ENCODE measurements at regions not wholly inside any gene's neighbourhood (a gene's known extent, or its start where the extent isn't known, plus 50 kb on each side); places are given as distances from the start of the nearest gene placed in this dataset.

DNA sequence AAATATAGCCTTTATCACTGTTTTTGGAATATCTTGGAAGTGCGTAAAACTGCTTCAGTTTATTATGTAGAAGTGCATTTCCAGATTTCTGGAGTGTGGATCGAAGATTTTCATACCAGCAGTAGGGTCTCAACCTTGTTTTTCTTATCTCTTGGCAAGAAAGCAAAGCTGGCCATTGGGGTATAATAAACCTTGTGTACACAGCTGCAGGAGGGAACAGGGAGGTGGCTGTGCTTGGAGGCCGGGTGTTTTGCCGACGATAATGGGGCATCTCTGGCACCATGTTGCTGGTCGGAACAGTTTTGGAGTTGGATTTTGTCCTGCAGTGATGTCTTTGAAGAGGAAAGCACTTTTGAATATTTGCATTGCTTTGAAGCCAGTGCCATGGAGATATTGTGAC lies 308.8 kb upstream of the DMRT1 start:
- ChIA-PET CTCF (no interaction called here), POLR2A (no interaction called here)
- DNase-seq (ENCODE audit: low read depth, low spot score), result no peak
- no peak for TF ChIP-seq CTCF (IDR thresholded peaks at IDR 0.05; ENCODE audit: insufficient read depth, low read length, missing control alignments)
- no peak overlapping the region for H3K4me3 ChIP-seq (ENCODE audit: low read depth, low read length)

DNA sequence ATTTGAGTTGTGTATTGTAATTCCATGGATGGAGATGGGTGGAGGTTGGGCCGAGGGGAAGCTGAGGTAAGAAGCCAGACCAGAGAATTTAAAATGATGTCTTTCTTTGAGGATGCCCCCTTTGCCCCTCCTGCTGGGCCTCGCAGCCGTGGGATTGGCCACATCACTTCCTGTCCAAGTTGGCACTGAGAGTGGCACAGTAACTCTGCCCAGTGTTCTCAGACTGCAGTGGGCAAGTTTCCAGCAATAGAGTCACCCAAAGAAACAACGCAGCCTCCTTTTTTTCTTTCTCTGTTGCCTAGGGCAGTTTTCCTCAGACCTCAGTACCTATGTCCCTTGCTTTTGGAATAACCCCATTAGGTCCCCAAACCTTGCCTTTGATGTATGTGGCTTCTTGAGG lies 306.6 kb upstream of the DMRT1 start:
- no peak for DNase-seq (ENCODE audit: low read depth, low spot score)
- ChIA-PET CTCF (interaction anchor here (0.7 kb wide), 1 partner anchor 470 kb away, joined by 3 read pairs; no protein-coding TSS in a partner anchor), POLR2A (no interaction called here)
- no peak for TF ChIP-seq CTCF (IDR thresholded peaks at IDR 0.05; ENCODE audit: insufficient read depth, low read length, missing control alignments)
- H3K4me3 ChIP-seq (ENCODE audit: low read depth, low read length), result no peak overlapping the region

- DNase-seq (ENCODE audit: low read depth, low spot score), result no peak
- H3K4me3 ChIP-seq (ENCODE audit: low read depth, low read length), result no peak overlapping the region
- no peak for TF ChIP-seq CTCF (IDR thresholded peaks at IDR 0.05; ENCODE audit: insufficient read depth, low read length, missing control alignments)
- ChIA-PET POLR2A (no interaction called here), CTCF (no interaction called here)
Measured at GRCh38 chr9:535356-535755, 306.1 kb upstream of the DMRT1 start.

- no peak overlapping the region for H3K4me3 ChIP-seq (ENCODE audit: low read depth, low read length)
- TF ChIP-seq CTCF (IDR thresholded peaks at IDR 0.05; ENCODE audit: insufficient read depth, low read length, missing control alignments), result no peak
- DNase-seq (ENCODE audit: low read depth, low spot score), result no peak
- CTCF ChIA-PET, result no interaction called here
- POLR2A ChIA-PET, result no interaction called here
Measured at GRCh38 chr9:536597-537511, 304.6 kb upstream of the DMRT1 start.

- no peak overlapping the region for H3K4me3 ChIP-seq (ENCODE audit: low read depth, low read length)
- ChIA-PET CTCF (no interaction called here), POLR2A (no interaction called here)
- no peak for DNase-seq (ENCODE audit: low read depth, low spot score)
- no peak for TF ChIP-seq CTCF (IDR thresholded peaks at IDR 0.05; ENCODE audit: insufficient read depth, low read length, missing control alignments)
Measured at GRCh38 chr9:543478-543877, 298.0 kb upstream of the DMRT1 start.

DNA sequence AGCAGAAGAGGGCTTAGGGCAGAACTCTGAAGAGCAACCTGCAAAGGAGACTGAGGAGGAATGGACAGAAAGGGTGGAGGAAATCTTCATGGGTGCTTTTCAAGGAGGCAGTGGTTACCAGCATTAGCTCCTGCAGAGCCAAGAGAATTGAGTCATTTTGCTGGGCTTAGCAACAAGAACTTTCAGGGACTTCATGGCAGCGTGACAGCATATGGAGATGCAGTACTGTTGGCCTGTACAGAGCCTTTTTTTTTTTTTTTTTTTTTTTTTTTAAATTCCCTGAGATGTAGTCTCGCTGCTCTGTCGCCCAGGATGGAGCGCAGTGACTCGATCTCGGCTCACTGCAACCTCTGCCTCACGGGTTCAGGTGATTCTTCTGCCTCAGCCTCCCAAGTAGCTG lies 296.0 kb upstream of the DMRT1 start:
- no peak for TF ChIP-seq CTCF (IDR thresholded peaks at IDR 0.05; ENCODE audit: insufficient read depth, low read length, missing control alignments)
- no peak for DNase-seq (ENCODE audit: low read depth, low spot score)
- no peak overlapping the region for H3K4me3 ChIP-seq (ENCODE audit: low read depth, low read length)
- ChIA-PET POLR2A (no interaction called here), CTCF (no interaction called here)
